Adrenal gland (tissue), 5 donors: ENCODE measurements at regions not wholly inside any gene's neighbourhood (a gene's known extent, or its start where the extent isn't known, plus 50 kb on each side); places are given as distances from the start of the nearest gene placed in this dataset.

Experiments used
- POLR2A ChIP-seq, 2 donors: fragments of 450-650 bp; IDR thresholded peaks; one replicate each; pipeline ENCODE4 v1.6.1; 2017; ENCODE audit warnings: antibody characterized with exemption in 2 of 2, mild to moderate bottlenecking in 2 of 2, moderate library complexity in 1 of 2
- TF ChIP-seq, protein P1 (sequence below), 6 experiments: fragments of 450-650 bp in 4 of 6; fragments of 200-600 bp in 2 of 6; sonication (generic) in 1 of 6; IDR thresholded peaks; 1 replicate in 5 of 6; 2 replicates in 1 of 6; pipeline versions ENCODE4 v1.5.1 to v1.8.0; 2016 to 2021; ENCODE audit warnings: antibody characterized with exemption in 6 of 6, mild to moderate bottlenecking in 2 of 6, moderate library complexity in 1 of 6
- donor health status: DM: no; HTN: no; CAD: no.

DNA sequence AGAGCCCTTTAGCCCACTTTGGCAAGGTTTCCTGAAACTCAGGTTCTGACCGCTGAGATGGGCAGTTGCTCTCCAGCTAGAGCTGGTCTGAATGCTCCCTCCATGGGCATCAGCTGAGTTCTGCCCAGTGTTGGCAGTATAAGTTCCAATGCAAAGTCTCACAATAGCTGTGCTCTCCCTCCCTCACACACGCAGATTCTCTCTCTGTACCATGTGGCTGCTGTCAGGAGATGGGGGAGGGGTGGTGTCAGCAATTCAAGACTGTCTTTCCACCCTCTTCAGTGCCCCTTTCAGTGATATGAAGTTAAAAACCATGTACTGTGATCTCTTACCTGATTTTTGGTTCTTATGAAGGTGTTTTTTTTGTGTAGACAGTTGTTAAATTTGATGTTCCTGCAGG, 164.3 kb upstream of the PLEKHA5 start:
- no peak for TF ChIP-seq POLR2A (IDR thresholded peaks at IDR 0.05)
- TF ChIP-seq, protein P1, sequence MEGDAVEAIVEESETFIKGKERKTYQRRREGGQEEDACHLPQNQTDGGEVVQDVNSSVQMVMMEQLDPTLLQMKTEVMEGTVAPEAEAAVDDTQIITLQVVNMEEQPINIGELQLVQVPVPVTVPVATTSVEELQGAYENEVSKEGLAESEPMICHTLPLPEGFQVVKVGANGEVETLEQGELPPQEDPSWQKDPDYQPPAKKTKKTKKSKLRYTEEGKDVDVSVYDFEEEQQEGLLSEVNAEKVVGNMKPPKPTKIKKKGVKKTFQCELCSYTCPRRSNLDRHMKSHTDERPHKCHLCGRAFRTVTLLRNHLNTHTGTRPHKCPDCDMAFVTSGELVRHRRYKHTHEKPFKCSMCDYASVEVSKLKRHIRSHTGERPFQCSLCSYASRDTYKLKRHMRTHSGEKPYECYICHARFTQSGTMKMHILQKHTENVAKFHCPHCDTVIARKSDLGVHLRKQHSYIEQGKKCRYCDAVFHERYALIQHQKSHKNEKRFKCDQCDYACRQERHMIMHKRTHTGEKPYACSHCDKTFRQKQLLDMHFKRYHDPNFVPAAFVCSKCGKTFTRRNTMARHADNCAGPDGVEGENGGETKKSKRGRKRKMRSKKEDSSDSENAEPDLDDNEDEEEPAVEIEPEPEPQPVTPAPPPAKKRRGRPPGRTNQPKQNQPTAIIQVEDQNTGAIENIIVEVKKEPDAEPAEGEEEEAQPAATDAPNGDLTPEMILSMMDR (IDR thresholded peaks at IDR 0.05) = no peak
